ENCODE measurements at regions not wholly inside any gene's neighbourhood (a gene's known extent, or its start where the extent isn't known, plus 50 kb on each side); places are given as distances from the start of the nearest gene placed in this dataset.

DNA sequence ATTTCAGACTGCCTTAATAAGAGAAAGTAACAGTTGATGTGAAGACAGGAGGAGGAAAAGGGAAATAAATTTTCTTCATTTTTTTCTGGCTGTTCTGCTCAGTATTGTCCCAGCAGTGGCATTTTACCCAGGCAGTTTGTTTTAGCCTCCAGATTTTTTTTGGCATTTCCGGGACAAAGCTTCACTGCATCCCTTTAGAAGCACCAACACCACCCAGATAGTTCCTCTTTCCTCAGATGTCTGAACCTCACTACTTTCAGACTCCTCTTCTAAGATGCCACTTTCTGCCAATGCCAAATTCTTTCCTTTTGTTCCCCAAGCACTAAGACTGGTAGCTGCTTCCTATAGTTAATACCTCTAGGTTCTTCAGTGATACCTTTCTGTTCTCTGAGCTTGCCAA is 480.1 kb upstream of the SLC10A2 start:
- TF ChIP-seq, protein P1, sequence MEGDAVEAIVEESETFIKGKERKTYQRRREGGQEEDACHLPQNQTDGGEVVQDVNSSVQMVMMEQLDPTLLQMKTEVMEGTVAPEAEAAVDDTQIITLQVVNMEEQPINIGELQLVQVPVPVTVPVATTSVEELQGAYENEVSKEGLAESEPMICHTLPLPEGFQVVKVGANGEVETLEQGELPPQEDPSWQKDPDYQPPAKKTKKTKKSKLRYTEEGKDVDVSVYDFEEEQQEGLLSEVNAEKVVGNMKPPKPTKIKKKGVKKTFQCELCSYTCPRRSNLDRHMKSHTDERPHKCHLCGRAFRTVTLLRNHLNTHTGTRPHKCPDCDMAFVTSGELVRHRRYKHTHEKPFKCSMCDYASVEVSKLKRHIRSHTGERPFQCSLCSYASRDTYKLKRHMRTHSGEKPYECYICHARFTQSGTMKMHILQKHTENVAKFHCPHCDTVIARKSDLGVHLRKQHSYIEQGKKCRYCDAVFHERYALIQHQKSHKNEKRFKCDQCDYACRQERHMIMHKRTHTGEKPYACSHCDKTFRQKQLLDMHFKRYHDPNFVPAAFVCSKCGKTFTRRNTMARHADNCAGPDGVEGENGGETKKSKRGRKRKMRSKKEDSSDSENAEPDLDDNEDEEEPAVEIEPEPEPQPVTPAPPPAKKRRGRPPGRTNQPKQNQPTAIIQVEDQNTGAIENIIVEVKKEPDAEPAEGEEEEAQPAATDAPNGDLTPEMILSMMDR (IDR thresholded peaks at IDR 0.05; ENCODE audit: low read depth, low read length, poor library complexity, severe bottlenecking): no peak
- TF ChIP-seq EZH2phosphoT487 (IDR thresholded peaks at IDR 0.05; ENCODE audit: borderline replicate concordance, low read length): no peak
